HG02885 (cell line): ENCODE measurements at regions not wholly inside any gene's neighbourhood (a gene's known extent, or its start where the extent isn't known, plus 50 kb on each side); places are given as distances from the start of the nearest gene placed in this dataset.

Experiments
- ATAC-seq: cut with Tn5 transposase; IDR thresholded peaks from one replicate; pipeline ENCODE4 v1.9.1; 2021; ENCODE audit warnings: mild to moderate bottlenecking; ENCODE audit not compliant: unreplicated experiment, poor library complexity

GRCh38 chr10:42969909-42970308, 107.0 kb upstream of the RET start:
- ATAC-seq: no peak

DNA sequence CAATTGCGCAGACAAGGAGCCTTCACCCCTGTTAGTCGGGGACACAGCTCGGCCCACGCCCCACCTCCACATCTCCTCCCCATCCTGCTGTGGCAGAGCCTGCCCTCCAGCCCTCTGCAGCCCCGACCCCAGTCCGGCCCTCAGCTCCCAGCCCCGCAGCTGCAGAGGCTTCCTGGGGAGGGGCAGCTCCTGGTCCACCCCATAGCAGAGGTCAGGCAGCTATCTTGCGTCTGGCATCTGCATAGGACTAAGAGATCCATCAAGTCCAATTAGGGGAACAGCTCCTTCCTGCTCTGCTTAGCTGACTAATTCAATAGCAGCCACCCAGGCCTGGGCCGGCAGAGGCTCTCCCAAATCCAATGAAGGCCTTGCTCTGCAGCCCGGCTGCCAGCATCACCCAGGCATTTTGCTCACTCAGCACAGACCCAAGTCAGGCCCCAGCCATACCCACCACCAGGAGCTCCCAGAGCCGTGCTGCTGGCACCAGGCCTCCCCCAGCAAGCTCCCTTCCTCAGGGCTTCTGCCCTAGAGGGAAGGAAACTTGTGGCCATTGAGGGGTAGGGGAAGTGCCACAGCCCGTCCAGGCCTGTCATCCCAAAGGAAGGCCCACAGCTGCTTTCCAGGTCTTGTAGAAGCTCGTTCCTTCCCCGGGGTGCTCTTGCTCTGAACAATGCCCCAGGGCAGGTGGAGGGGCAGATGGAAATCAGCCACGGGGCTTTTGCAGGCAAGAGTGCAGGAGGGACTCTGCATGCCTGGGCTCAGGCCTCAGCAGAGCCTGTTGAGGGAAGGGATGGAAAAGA, 106.2 kb upstream of the RET start:
- ATAC-seq: no peak

DNA sequence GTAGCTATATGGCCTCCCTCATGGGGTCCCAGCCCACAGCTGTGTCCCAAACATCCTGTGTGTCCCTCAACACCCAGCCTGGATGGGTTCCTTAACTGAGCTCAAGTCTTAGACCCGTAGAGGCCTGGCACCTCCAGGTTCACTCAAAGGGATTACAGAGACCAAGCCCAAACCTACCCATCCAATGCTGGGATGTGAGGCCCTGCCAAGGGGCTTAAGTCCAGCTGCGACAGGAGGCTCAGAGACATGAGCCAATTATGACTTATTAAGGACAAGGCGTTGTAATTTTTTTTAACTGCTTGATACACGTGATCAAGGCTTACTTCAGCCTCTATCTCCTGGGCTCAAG, 105.6 kb upstream of the RET start:
- ATAC-seq: no peak

DNA sequence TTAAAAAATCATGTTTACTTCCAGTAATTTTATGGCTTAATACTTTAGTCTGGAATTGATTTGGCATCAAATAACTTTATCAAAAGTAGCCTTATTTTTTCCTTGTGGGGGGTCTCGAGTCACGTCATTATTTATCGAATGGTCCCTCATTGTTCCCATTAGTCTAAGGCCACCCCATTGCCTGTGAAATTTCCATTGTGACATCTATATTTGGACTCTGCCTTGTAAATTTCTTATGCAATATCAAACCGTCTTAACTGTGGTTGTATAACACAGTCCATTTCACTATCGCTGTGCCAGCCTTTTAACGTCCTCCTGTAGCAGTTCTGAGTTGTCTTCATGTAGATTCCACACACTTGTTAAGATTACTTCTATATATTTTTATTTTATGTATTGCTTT, 103.9 kb upstream of the RET start:
- no peak for ATAC-seq

DNA sequence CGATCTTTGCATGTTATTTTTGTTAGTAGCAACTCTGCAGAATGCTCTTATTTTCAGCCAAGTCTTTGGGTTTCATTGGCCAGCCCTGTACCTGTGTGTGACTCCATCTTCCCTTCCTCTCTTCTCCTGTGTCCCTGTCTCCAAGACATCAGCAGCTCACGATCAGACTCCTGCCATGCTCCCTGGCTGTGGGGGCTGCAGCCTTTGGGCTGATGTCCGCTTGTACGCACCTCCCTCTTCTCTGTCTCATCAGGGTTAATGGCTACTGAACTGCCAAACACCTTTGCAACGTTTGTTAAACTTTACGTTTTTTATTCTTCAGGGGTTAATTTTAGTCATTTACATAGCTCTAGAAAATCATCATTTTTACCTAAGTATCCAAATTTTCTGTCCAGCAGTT, 103.5 kb upstream of the RET start:
- no peak for ATAC-seq

GRCh38 chr10:42973870-42974692, 102.8 kb upstream of the RET start:
- ATAC-seq: no peak

GRCh38 chr10:42974693-42975002, 102.2 kb upstream of the RET start:
- no peak for ATAC-seq

GRCh38 chr10:42975005-42975493, 101.8 kb upstream of the RET start:
- no peak for ATAC-seq

DNA sequence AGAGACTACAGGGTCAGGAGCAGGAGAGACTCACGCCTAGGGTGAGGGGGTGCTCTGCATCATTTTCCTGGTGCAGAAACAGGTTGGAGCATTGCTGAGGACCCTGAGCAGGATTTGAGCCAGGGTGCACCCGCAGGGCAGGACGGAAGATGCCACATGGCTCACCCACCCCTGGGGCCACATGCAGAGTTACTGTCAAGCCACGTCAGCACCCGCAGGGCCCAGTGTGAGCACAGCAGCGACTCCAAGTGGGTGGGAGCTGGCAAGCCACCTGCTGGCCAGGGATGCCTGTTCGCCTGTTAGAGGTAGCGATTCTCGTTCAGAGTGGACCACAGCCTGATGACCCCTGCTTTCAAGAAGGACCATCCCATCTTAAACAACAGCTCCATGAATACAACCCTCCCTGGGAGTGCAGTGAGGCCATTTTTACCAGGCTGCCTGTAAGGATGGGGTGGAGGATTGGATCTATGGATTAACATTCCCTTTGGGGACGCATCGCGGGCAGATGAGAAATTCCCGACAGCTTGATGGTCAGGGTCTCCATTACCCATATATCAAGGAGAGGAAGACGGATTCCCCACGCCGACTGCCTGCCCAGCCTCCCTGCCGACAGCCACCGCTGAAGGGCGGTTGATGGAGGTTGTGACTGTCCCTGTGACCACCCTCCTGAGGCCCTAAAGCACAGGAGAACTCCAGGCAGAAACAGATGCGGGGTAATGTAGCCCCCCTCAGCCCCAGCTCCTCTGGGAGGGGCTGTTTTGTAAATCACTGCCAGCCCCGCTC, 101.1 kb upstream of the RET start:
- ATAC-seq: no peak

DNA sequence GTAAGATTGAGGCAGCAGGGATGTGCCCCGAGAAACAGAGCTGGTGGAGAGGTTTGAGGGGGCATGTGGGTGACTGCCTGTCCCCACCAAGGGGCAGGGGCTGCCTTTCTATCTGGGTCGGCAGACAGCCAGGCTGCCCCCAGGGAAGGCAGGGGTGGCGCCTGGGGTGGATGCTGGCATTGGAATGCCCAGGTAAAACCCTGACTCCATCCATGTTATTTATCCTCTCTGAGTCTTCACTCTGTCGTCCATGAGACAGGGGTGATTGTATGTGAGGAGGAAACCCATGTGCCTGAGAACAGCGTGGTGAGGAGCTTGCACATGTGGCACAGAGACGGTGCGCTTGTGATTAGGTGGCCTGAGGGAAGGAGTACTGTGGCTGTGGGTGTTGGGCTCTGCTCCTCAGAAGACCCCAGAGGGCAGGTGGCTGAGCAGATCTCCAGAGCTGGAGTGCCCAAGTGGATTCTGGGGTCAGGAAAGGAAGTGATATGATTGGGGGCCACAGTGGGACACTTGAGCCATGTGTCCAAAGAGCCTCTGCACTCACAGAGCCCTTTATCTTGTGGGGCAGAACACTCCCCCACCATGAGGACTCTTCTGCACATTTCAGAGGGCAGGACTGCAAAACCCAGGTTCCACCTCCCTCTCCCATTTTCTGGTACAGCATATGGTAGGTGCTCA, 100.4 kb upstream of the RET start:
- no peak for ATAC-seq

- no peak for ATAC-seq
Observed at GRCh38 chr10:42977032-42977416, 99.8 kb upstream of the RET start.

DNA sequence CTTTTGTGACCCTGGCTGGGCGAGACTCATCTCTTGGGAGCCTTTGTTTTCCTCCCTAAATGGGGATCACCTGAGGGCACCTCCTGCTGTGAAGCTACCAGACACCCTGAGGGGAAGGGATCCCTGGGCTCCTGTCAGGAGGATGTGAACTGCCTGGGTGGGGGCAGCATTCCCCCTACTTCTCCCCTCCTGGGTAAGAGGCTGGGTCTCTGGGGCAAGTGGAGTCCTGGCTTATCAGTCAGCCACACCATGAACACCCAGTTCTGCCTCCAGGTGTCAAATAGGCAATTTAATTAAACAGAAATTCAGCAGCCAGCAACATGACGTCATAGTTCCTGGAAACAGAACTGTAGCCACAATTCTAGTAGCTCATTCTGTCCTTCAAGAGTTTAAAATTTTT, 97.7 kb upstream of the RET start:
- ATAC-seq: no peak

DNA sequence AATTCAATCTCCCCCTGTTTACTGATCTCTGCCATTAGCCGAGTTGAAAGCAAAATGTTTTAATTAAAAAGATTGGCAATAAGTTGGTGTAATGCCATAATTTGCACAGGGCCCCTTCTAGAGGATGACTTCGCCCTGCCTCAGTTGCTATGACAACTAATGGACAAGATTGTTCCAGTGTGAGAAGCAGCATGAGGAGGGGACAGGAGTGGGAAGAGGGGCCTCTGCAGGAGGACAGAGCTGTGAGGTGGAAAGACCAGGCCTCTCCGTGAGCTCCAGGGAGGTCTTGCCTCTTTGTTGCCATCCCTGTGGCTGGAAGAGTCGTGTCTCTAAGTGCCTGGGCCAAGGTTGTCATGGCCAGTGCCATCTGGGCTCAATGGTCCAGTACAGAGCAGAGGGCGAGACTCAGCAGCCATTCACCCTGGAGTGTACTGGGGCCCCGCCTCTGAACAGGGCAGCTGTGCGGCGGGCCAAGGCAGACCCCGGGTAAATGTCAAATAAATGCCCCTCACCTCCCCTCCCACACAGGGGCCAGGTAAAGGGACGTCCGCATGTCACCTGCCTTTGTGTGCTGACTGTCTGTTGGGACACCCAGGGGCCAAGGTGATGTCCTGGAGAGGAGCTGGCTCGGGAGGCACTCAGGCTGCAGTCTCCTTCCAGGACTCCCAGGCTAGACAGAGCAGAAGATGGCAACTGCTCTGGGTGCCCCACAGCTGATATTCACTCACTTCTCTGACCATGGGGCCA, 97.0 kb upstream of the RET start:
- ATAC-seq: no peak

DNA sequence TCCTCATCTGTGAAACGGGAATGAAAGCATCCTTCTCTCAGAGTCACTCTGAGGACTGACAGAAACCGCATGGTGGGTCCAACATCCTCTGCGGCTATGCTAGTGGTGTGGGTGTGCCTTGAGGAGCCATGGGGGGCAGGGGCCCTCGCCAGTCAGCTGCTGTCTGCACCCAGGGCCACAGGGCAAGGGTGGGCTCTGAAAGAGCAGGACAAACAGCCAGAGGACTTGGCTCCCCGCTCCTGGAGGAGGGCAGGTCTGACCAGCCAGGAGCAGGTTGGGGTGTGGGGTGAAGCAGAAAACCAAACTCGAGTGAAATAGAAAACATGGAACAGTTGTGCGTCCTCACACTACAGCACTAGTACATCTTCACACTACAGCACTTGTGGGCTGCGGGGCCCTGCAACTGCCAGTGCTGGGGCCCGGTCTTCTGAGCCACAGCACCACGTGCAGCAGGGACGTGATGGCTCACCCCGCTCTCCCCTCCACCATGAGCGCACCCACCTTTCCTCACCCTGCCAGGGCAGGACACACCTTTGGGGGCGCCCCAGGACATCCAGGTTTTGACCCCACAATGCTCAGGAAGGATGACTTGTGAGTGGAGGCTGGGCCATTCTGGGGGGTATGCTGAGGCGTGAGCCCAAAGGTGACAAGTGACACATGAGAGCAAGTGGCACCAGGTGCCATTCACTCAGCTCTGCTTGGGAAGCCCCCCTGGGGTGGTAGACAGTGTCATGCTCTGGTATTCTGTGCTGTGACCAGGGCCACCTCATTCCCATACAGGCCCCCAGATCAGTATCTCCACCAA, 96.1 kb upstream of the RET start:
- no peak for ATAC-seq

DNA sequence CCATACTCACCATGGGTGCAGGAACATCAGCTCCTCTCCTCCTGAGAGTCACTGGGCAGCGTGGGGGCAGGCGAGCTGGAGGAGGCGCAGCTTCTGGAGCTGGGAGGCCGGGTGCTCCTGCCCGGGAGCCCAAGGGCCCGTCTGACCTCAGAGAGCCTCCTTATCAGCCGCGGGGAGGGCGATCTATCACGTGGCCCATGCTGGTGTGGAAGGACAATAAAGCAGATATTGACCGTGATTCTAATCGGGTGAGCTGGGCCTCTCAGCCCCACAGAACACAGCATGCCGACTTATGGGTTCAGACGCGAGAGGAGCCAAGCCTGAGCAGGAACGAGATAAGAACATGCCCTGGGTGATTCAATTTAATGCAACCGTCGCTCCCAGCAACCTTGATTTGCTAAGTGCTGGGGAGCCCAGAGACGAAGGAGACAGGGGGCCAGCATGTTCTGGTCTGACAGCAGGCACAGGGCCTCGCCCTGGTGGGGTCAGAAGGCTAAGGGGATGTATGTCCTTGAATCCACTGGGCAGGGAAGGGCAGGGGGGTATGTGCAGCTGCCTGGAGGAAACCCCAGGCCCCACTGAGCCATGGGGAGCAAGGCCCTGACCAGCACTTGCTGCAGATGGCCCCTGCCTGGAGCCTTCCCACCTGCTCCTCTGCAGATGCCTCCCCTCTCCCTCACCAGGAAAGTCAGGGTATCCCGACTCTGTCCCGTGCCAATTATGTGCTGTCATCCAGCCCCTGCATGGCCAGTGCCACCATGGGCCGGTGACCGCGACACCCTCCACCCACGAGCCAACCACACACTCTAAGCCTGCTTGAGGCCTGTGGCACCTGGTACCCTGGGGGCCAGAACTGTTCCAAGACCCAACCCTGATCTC, 95.3 kb upstream of the RET start:
- no peak for ATAC-seq

DNA sequence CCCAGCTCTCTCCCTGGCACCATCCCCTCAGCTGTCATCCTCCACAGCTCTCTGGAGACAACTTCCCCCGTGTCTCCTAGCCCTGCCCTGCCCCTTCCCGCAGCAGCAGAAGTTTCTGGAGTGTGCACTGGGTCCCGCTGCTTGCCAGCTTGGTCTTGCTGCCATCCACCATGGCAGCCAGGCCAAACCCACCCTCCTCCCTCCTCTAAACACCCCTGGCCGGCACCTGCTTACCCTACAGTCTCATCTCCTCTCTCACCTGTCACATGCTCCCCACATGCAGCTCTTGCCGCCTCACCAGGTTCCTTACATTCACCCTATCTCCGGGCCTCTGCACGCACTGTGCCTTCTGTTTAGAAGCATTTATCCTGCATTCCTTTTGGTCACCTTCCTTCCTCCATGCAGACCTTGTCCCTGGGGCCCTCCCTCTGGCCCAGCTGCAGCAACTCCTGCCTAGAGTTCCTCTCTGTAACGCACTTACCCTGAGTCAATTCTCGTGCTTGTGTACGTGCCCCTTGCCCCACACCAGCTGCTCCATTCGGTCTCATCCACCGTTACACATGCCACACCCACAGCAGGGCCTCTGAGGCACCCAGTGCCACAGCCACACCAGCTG, 93.9 kb upstream of the RET start:
- ATAC-seq: no peak

- no peak for ATAC-seq
Observed at GRCh38 chr10:42983591-42983990, 93.3 kb upstream of the RET start.
